ENCODE measurements at regions not wholly inside any gene's neighbourhood (a gene's known extent, or its start where the extent isn't known, plus 50 kb on each side); places are given as distances from the start of the nearest gene placed in this dataset.

DNA sequence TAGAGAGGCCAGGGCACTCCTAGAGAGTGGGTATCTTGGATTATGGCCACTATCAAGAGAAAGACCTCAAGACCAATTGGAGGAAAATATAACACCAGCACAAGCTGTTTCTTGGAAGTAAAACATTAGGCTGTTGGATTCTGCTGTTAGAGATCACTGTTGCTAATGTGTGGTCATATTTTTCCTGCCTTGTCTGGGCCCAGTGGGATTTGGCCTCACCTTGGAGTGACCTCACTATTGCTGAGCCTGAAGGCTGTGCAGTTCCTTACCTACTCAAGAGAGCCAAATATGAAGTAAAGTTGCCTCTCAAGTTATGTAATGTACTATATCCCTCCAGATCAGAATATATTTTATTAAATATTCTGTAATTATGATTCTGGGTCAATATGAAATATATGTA lies 355.4 kb upstream of the CTSO start:
- no peak overlapping the region for H3K27ac Mint-ChIP-seq
- H3K4me1 ChIP-seq (ENCODE audit: control insufficient read depth in 2 of 2, insufficient read depth in 2 of 2, low read length in 2 of 2): no peaks in the 10 kb centered on the region
- H3K9me3 Mint-ChIP-seq (ENCODE audit: insufficient read depth): peaks cover 6% of the 10 kb centered on the region
- no peak for DNase-seq
- H3K27me3 ChIP-seq (replicated peaks in 1 of 4; ENCODE audit: control extremely low read depth in 1 of 4, control insufficient read depth in 3 of 4, insufficient read depth in 4 of 4, low read length in 3 of 4): no peaks in the 10 kb centered on the region
- CTCF ChIA-PET: no interaction called here
- no peak overlapping the region for H3K4me3 Mint-ChIP-seq
- H3K36me3 ChIP-seq (replicated peaks in 1 of 2; ENCODE audit: control extremely low read depth in 1 of 2, control insufficient read depth in 1 of 2, extremely low read depth in 1 of 2, insufficient read depth in 2 of 2, low read length in 1 of 2): no peaks in the 10 kb centered on the region
- TF ChIP-seq EZH2 (IDR thresholded peaks at IDR 0.05; ENCODE audit: borderline replicate concordance, insufficient read depth, low read depth, low read length, poor library complexity, severe bottlenecking) (no peak), CTCF (IDR thresholded peaks at IDR 0.05) (no peak)
- H3K9ac ChIP-seq (ENCODE audit: low read length): no peak overlapping the region
- no peaks in the 10 kb centered on the region for H4K20me1 ChIP-seq (ENCODE audit: control insufficient read depth, insufficient read depth, low read length, poor library complexity, severe bottlenecking)
- H3K79me2 ChIP-seq (ENCODE audit: control insufficient read depth, insufficient read depth, low read length): no peaks in the 10 kb centered on the region
- H3K4me2 ChIP-seq (replicated peaks; ENCODE audit: low read depth, low read length, poor library complexity, severe bottlenecking): no peak overlapping the region
- no peak overlapping the region for H3K27ac ChIP-seq (ENCODE audit: low read length in 2 of 2)
- intact Hi-C loops (cut with micrococcal nuclease): no loop called here
- H2AFZ ChIP-seq (ENCODE audit: insufficient read depth, low read depth, low read length, poor library complexity, severe bottlenecking): no peak overlapping the region
- H3K4me3 ChIP-seq (ENCODE audit: control extremely low read depth in 1 of 5, extremely low read depth in 1 of 5, insufficient read depth in 1 of 5, low read depth in 2 of 5, low read length in 4 of 5): no peak overlapping the region
- H3K27me3 Mint-ChIP-seq: no peaks in the 10 kb centered on the region
- H3K9me3 ChIP-seq (ENCODE audit: control extremely low read depth in 1 of 3, control insufficient read depth in 2 of 3, insufficient read depth in 1 of 3, low read length in 2 of 3): no peaks in the 10 kb centered on the region
- POLR2A ChIA-PET: no interaction called here
- ATAC-seq (ENCODE audit: low read depth): no peak
- H3K4me1 Mint-ChIP-seq: no peaks in the 10 kb centered on the region

GRCh38 chr4:156303708-156304107 lies 350.0 kb upstream of the CTSO start:
- H3K4me3 Mint-ChIP-seq: no peak overlapping the region
- no peaks in the 10 kb centered on the region for H3K27me3 ChIP-seq (replicated peaks in 1 of 4; ENCODE audit: control extremely low read depth in 1 of 4, control insufficient read depth in 3 of 4, insufficient read depth in 4 of 4, low read length in 3 of 4)
- H3K9ac ChIP-seq (ENCODE audit: low read length): no peak overlapping the region
- H2AFZ ChIP-seq (ENCODE audit: insufficient read depth, low read depth, low read length, poor library complexity, severe bottlenecking): no peak overlapping the region
- H3K4me1 ChIP-seq (ENCODE audit: control insufficient read depth in 2 of 2, insufficient read depth in 2 of 2, low read length in 2 of 2): no peaks in the 10 kb centered on the region
- no peak overlapping the region for H3K27ac Mint-ChIP-seq
- TF ChIP-seq EZH2 (IDR thresholded peaks at IDR 0.05; ENCODE audit: borderline replicate concordance, insufficient read depth, low read depth, low read length, poor library complexity, severe bottlenecking) (no peak), CTCF (IDR thresholded peaks at IDR 0.05) (no peak)
- ATAC-seq (ENCODE audit: low read depth) (no peak), DNase-seq (no peak)
- no peaks in the 10 kb centered on the region for H4K20me1 ChIP-seq (ENCODE audit: control insufficient read depth, insufficient read depth, low read length, poor library complexity, severe bottlenecking)
- no peaks in the 10 kb centered on the region for H3K79me2 ChIP-seq (ENCODE audit: control insufficient read depth, insufficient read depth, low read length)
- peaks cover 7% of the 10 kb centered on the region for H3K9me3 Mint-ChIP-seq (ENCODE audit: insufficient read depth)
- intact Hi-C loops (cut with micrococcal nuclease): no loop called here
- CTCF ChIA-PET: no interaction called here
- no peaks in the 10 kb centered on the region for H3K9me3 ChIP-seq (ENCODE audit: control extremely low read depth in 1 of 3, control insufficient read depth in 2 of 3, insufficient read depth in 1 of 3, low read length in 2 of 3)
- WGBS (ENCODE audit: insufficient coverage): no CpG with 5 or more reads among the region's 2 CpGs
- no peak overlapping the region for H3K4me2 ChIP-seq (replicated peaks; ENCODE audit: low read depth, low read length, poor library complexity, severe bottlenecking)
- H3K36me3 ChIP-seq (replicated peaks in 1 of 2; ENCODE audit: control extremely low read depth in 1 of 2, control insufficient read depth in 1 of 2, extremely low read depth in 1 of 2, insufficient read depth in 2 of 2, low read length in 1 of 2): no peaks in the 10 kb centered on the region
- no peak overlapping the region for H3K27ac ChIP-seq (ENCODE audit: low read length in 2 of 2)
- POLR2A ChIA-PET: no interaction called here
- H3K4me3 ChIP-seq (ENCODE audit: control extremely low read depth in 1 of 5, extremely low read depth in 1 of 5, insufficient read depth in 1 of 5, low read depth in 2 of 5, low read length in 4 of 5): no peak overlapping the region
- H3K4me1 Mint-ChIP-seq: no peaks in the 10 kb centered on the region
- no peaks in the 10 kb centered on the region for H3K27me3 Mint-ChIP-seq

All from B cell (primary cell).